GM23338 (cell line): ENCODE measurements at regions not wholly inside any gene's neighbourhood (a gene's known extent, or its start where the extent isn't known, plus 50 kb on each side); places are given as distances from the start of the nearest gene placed in this dataset.

ENCODE experiments used
- ATAC-seq: fragments of 200-7000 bp; cut with Tn5 transposase; 3 replicates; pipeline ENCODE4 v1.9.1; 2020
- DNase-seq: peaks from one replicate; pipeline ENCODE4 v3.0.0-alpha.2; 2015; ENCODE audit warnings: low spot score
- H2AFZ ChIP-seq: fragments of 200-600 bp; sonication (generic); 2 replicates; pipeline ENCODE4 v1.8.0; 2016; ENCODE audit warnings: antibody characterized with exemption, mild to moderate bottlenecking, moderate library complexity
- H3F3A ChIP-seq: fragments of 200-600 bp; sonication (generic); replicated peaks from 2 replicates; pipeline ENCODE4 v1.8.0; 2017; ENCODE audit warnings: antibody characterized with exemption, mixed run types, low read depth
- H3K27ac ChIP-seq: fragments of 200-600 bp; sonication (generic); 2 replicates; pipeline ENCODE4 v1.6.1; 2016; ENCODE audit warnings: low read depth
- H3K27me3 ChIP-seq: fragments of 200-600 bp; sonication (generic); 2 replicates; pipeline ENCODE4 v1.8.0; 2016; ENCODE audit warnings: mild to moderate bottlenecking, mixed run types, moderate library complexity; ENCODE audit not compliant: insufficient read depth
- H3K36me3 ChIP-seq: fragments of 200-600 bp; sonication (generic); 2 replicates; pipeline ENCODE4 v1.8.0; 2016; ENCODE audit warnings: mild to moderate bottlenecking; ENCODE audit not compliant: insufficient read depth
- H3K4me1 ChIP-seq: fragments of 200-600 bp; sonication (generic); 2 replicates; pipeline ENCODE4 v1.8.0; 2016; ENCODE audit warnings: mild to moderate bottlenecking, moderate library complexity; ENCODE audit not compliant: insufficient read depth
- H3K4me2 ChIP-seq: fragments of 200-600 bp; sonication (generic); 2 replicates; pipeline ENCODE4 v1.7.1; 2017; ENCODE audit warnings: mixed run types
- H3K4me3 ChIP-seq: fragments of 200-600 bp; sonication (generic); 2 replicates; pipeline ENCODE4 v1.6.1; 2016; ENCODE audit warnings: mixed run types
- H3K79me2 ChIP-seq: fragments of 200-600 bp; sonication (generic); replicated peaks from 2 replicates; pipeline ENCODE4 v1.8.0; 2017; ENCODE audit warnings: mild to moderate bottlenecking; ENCODE audit not compliant: insufficient read depth
- H3K9me2 ChIP-seq: fragments of 200-600 bp; sonication (generic); 2 replicates; pipeline ENCODE4 v1.8.0; 2017; ENCODE audit not compliant: insufficient read depth
- H4K20me1 ChIP-seq: fragments of 200-600 bp; sonication (generic); replicated peaks from 2 replicates; pipeline ENCODE4 v1.8.0; 2017; ENCODE audit warnings: mild to moderate bottlenecking; ENCODE audit not compliant: insufficient read depth
- H3K27ac Mint-ChIP-seq: 2 replicates; pipeline ENCODE4 v1.8.0; 2020; ENCODE audit warnings: inconsistent platforms, mild to moderate bottlenecking, moderate library complexity, mixed read lengths
- H3K27me3 Mint-ChIP-seq: 3 replicates; pipeline ENCODE4 v1.8.0; 2022; ENCODE audit warnings: low read depth, mild to moderate bottlenecking, moderate library complexity, mixed read lengths, inconsistent platforms; ENCODE audit not compliant: insufficient read depth, poor library complexity
- H3K36me3 Mint-ChIP-seq: 3 replicates; pipeline ENCODE4 v1.8.0; 2021; ENCODE audit warnings: low read depth, mild to moderate bottlenecking, inconsistent platforms, moderate library complexity, mixed read lengths
- H3K4me1 Mint-ChIP-seq: 3 replicates; pipeline ENCODE4 v1.8.0; 2020; ENCODE audit warnings: mild to moderate bottlenecking, inconsistent platforms, mixed read lengths
- H3K4me3 Mint-ChIP-seq: 3 replicates; pipeline ENCODE4 v1.8.0; 2021; ENCODE audit warnings: moderate library complexity, mild to moderate bottlenecking, inconsistent platforms, mixed read lengths
- H3K9me3 Mint-ChIP-seq: 3 replicates; pipeline ENCODE4 v1.8.0; 2020; ENCODE audit warnings: moderate library complexity, mild to moderate bottlenecking, inconsistent platforms, mixed read lengths
- CREB1 ChIP-seq: fragments of 250-450 bp; sonication (Bioruptor Pico); IDR thresholded peaks from 2 replicates; pipeline ENCODE4 v1.5.0; 2020; ENCODE audit warnings: low read depth, mild to moderate bottlenecking, moderate library complexity
- CTCF ChIP-seq, 2 experiments: fragments of 200-600 bp in 1 of 2; sonication (generic) in 1 of 2; conservative IDR thresholded peaks; 2 replicates each; pipeline versions ENCODE4 v1.5.1 to v1.6.1; 2016 to 2017; ENCODE audit warnings: antibody characterized with exemption in 2 of 2, low read depth in 2 of 2, mild to moderate bottlenecking in 2 of 2, moderate library complexity in 1 of 2
- ETS1 ChIP-seq: IDR thresholded peaks from 2 replicates; pipeline ENCODE4 v1.6.1; 2016; ENCODE audit warnings: antibody characterized with exemption
- EZH2 ChIP-seq: fragments of 200-600 bp; sonication (generic); IDR thresholded peaks from one replicate; pipeline ENCODE4 v1.8.0; 2017; ENCODE audit warnings: antibody characterized with exemption, mild to moderate bottlenecking, low read depth; ENCODE audit not compliant: unreplicated experiment
- EZH2phosphoT487 ChIP-seq: fragments of 200-600 bp; sonication (generic); IDR thresholded peaks from one replicate; pipeline ENCODE4 v1.8.1; 2018; ENCODE audit warnings: antibody characterized with exemption; ENCODE audit not compliant: unreplicated experiment
- JUNB ChIP-seq: IDR thresholded peaks from one replicate; pipeline ENCODE4 v1.6.1; 2016; ENCODE audit warnings: antibody characterized with exemption; ENCODE audit not compliant: unreplicated experiment
- NANOG ChIP-seq: IDR thresholded peaks from 2 replicates; pipeline ENCODE4 v1.6.1; 2016; ENCODE audit warnings: antibody characterized with exemption, borderline replicate concordance
- POLR2AphosphoS5 ChIP-seq: IDR thresholded peaks from 2 replicates; pipeline ENCODE4 v1.6.1; 2016; ENCODE audit warnings: antibody characterized with exemption, low read depth
- REST ChIP-seq: IDR thresholded peaks from one replicate; pipeline ENCODE4 v1.6.1; 2018; ENCODE audit warnings: antibody characterized with exemption; ENCODE audit not compliant: unreplicated experiment
- STAT1 ChIP-seq: IDR thresholded peaks from one replicate; pipeline ENCODE4 v1.6.1; 2016; ENCODE audit warnings: antibody characterized with exemption; ENCODE audit not compliant: unreplicated experiment
- ZNF114 ChIP-seq: fragments of 250-450 bp; sonication (Bioruptor Pico); IDR thresholded peaks from 2 replicates; pipeline ENCODE4 v1.5.0; 2020; ENCODE audit warnings: mild to moderate bottlenecking, moderate library complexity
- ZNF331 ChIP-seq: fragments of 250-450 bp; sonication (Bioruptor Pico); IDR thresholded peaks from 2 replicates; pipeline ENCODE4 v1.5.0; 2020; ENCODE audit warnings: low read depth, mild to moderate bottlenecking, moderate library complexity

GRCh38 chr2:58516695-58517094 is 275.6 kb upstream of the FANCL start:
- H2AFZ ChIP-seq, result no peak overlapping the region
- H3K4me3 ChIP-seq, result no peak overlapping the region
- no peaks in the 10 kb centered on the region for H3K27me3 ChIP-seq
- H3K4me2 ChIP-seq, result no peak overlapping the region
- H3K9me3 Mint-ChIP-seq, result no peaks in the 10 kb centered on the region
- peaks cover 31% of the 10 kb centered on the region for H3K4me1 ChIP-seq
- no peaks in the 10 kb centered on the region for H3K79me2 ChIP-seq
- H4K20me1 ChIP-seq, result no peaks in the 10 kb centered on the region
- no peak overlapping the region for H3K27ac ChIP-seq
- ATAC-seq, result no peak
- peaks cover 33% of the 10 kb centered on the region for H3K4me1 Mint-ChIP-seq
- no peak for DNase-seq
- no peak for TF ChIP-seq ZNF331
- H3K36me3 ChIP-seq, result no peaks in the 10 kb centered on the region
- H3K27me3 Mint-ChIP-seq, result no peaks in the 10 kb centered on the region
- no peaks in the 10 kb centered on the region for H3K9me2 ChIP-seq
- no peaks in the 10 kb centered on the region for H3K36me3 Mint-ChIP-seq
- H3K4me3 Mint-ChIP-seq, result no peak overlapping the region
- no peaks in the 10 kb centered on the region for H3F3A ChIP-seq
- H3K27ac Mint-ChIP-seq, result no peak overlapping the region

GRCh38 chr2:58515827-58516573 is 274.9 kb upstream of the FANCL start:
- Histone ChIP-seq H3K36me3 (no peaks in the 10 kb centered on the region), H3K4me2 (no peak overlapping the region), H2AFZ (0 out of 2 replicates have a peak overlapping the region, but pooled peaks have one; percentile 4), H3K4me1 (peaks cover 25% of the 10 kb centered on the region), H3K79me2 (no peaks in the 10 kb centered on the region), H3K27ac (no peak overlapping the region), H3F3A (no peaks in the 10 kb centered on the region), H4K20me1 (no peaks in the 10 kb centered on the region), H3K9me2 (no peaks in the 10 kb centered on the region), H3K27me3 (no peaks in the 10 kb centered on the region), H3K4me3 (no peak overlapping the region)
- peaks cover 27% of the 10 kb centered on the region for H3K4me1 Mint-ChIP-seq
- H3K27ac Mint-ChIP-seq, result no peak overlapping the region
- H3K9me3 Mint-ChIP-seq, result no peaks in the 10 kb centered on the region
- ATAC-seq, result no peak
- no peak for DNase-seq
- no peaks in the 10 kb centered on the region for H3K27me3 Mint-ChIP-seq
- H3K36me3 Mint-ChIP-seq, result no peaks in the 10 kb centered on the region
- no peak overlapping the region for H3K4me3 Mint-ChIP-seq
- no peak for TF ChIP-seq ZNF331
- TF ChIP-seq EZH2, result no peak
- TF ChIP-seq REST, result no peak
- TF ChIP-seq CREB1 (CRISPR knock-in tag), result no peak
- TF ChIP-seq POLR2AphosphoS5, result no peak
- no peak for TF ChIP-seq CTCF (conservative IDR thresholded peaks at IDR 0.05; ENCODE audit: low read depth in 2 of 2)
- TF ChIP-seq EZH2phosphoT487, result no peak
- TF ChIP-seq ETS1, result no peak
- TF ChIP-seq JUNB, result no peak
- TF ChIP-seq NANOG, result no peak
- no peak for TF ChIP-seq ZNF114 (CRISPR knock-in tag)
- TF ChIP-seq STAT1, result no peak
